Smooth muscle cell (in vitro differentiated cells): ENCODE measurements at regions not wholly inside any gene's neighbourhood (a gene's known extent, or its start where the extent isn't known, plus 50 kb on each side); places are given as distances from the start of the nearest gene placed in this dataset.

Experiments used
- DNase-seq: peaks from one replicate; lab custom pipeline; 2025; ENCODE audit not compliant: unreplicated experiment; lab: John Stamatoyannopoulos, UW
- H2AFZ ChIP-seq: fragments of 200-600 bp; sonication (generic); 2 replicates; pipeline ENCODE4 v1.6.0; 2016; ENCODE audit warnings: antibody characterized with exemption, low read depth, mild to moderate bottlenecking
- H3F3A ChIP-seq: fragments of 200-600 bp; sonication (generic); 2 replicates; pipeline ENCODE4 v1.6.0; 2017; ENCODE audit warnings: antibody characterized with exemption, low read depth
- H3K27ac ChIP-seq: fragments of 200-600 bp; sonication (generic); 2 replicates; pipeline ENCODE4 v1.5.1; 2016; ENCODE audit warnings: low read depth, mild to moderate bottlenecking
- H3K27me3 ChIP-seq: fragments of 200-600 bp; sonication (generic); 2 replicates; pipeline ENCODE4 v1.6.1; 2016; ENCODE audit warnings: low read depth, mild to moderate bottlenecking
- H3K36me3 ChIP-seq: fragments of 200-600 bp; sonication (generic); 2 replicates; pipeline ENCODE4 v1.5.1; 2016; ENCODE audit warnings: low read depth
- H3K4me1 ChIP-seq: fragments of 200-600 bp; sonication (generic); 2 replicates; pipeline ENCODE4 v1.5.1; 2016; ENCODE audit warnings: low read depth
- H3K4me2 ChIP-seq: fragments of 200-600 bp; sonication (generic); 2 replicates; pipeline ENCODE4 v1.6.0; 2016; ENCODE audit warnings: mild to moderate bottlenecking
- H3K4me3 ChIP-seq: fragments of 200-600 bp; sonication (generic); 2 replicates; pipeline ENCODE4 v1.5.1; 2016; ENCODE audit warnings: mild to moderate bottlenecking
- H3K79me2 ChIP-seq: fragments of 200-600 bp; sonication (generic); 2 replicates; pipeline ENCODE4 v1.6.0; 2016; ENCODE audit warnings: low read depth, mild to moderate bottlenecking
- H3K9ac ChIP-seq: fragments of 200-600 bp; sonication (generic); 2 replicates; pipeline ENCODE4 v1.6.0; 2016; ENCODE audit warnings: low read depth
- H3K9me3 ChIP-seq: fragments of 200-600 bp; sonication (generic); replicated peaks from 2 replicates; pipeline ENCODE4 v1.5.1; 2016; ENCODE audit warnings: low read depth
- H4K20me1 ChIP-seq: fragments of 200-600 bp; sonication (generic); 2 replicates; pipeline ENCODE4 v1.6.0; 2016; ENCODE audit warnings: low read depth
- WGBS: methylation state at CpG from one replicate; pipeline ENCODE4 v1.1.7; 2016; ENCODE audit warnings: low lambda C conversion rate; 5-methylcytosine and 5-hydroxymethylcytosine counted together
- TF ChIP-seq, protein P1 (sequence below): fragments of 200-600 bp; sonication (generic); IDR thresholded peaks from 2 replicates; pipeline ENCODE4 v1.5.1; 2017; ENCODE audit warnings: borderline replicate concordance, mild to moderate bottlenecking, antibody characterized with exemption; ENCODE audit not compliant: insufficient read depth, poor library complexity, severe bottlenecking

DNA sequence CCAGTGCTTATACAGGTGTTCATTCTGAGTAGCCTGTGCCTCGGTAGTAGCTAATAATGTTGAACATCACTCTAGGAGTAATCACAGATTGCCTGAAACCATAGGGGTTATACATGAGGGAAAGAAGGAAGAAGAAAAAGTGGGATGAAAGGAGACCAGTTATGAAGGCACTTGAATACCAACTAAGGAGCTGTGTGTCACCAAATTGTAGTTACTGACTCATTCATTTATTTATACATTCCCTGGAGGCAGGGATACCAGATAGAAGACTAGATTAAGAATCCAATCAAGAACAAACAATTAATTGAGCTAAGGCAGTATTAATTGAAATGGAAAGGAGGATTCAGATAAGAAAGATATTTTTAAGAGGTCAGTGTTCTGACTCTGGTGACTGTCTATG, 129.6 kb upstream of the PRPS1L1 start:
- Histone ChIP-seq H3K9me3 (no peaks in the 10 kb centered on the region), H3K9ac (no peak overlapping the region), H3F3A (no peaks in the 10 kb centered on the region), H3K4me1 (no peaks in the 10 kb centered on the region), H3K4me2 (no peak overlapping the region), H4K20me1 (no peaks in the 10 kb centered on the region), H3K36me3 (no peaks in the 10 kb centered on the region), H2AFZ (no peak overlapping the region), H3K27ac (no peak overlapping the region), H3K4me3 (no peak overlapping the region), H3K79me2 (no peaks in the 10 kb centered on the region), H3K27me3 (peaks cover 26% of the 10 kb centered on the region)
- TF ChIP-seq, protein P1, sequence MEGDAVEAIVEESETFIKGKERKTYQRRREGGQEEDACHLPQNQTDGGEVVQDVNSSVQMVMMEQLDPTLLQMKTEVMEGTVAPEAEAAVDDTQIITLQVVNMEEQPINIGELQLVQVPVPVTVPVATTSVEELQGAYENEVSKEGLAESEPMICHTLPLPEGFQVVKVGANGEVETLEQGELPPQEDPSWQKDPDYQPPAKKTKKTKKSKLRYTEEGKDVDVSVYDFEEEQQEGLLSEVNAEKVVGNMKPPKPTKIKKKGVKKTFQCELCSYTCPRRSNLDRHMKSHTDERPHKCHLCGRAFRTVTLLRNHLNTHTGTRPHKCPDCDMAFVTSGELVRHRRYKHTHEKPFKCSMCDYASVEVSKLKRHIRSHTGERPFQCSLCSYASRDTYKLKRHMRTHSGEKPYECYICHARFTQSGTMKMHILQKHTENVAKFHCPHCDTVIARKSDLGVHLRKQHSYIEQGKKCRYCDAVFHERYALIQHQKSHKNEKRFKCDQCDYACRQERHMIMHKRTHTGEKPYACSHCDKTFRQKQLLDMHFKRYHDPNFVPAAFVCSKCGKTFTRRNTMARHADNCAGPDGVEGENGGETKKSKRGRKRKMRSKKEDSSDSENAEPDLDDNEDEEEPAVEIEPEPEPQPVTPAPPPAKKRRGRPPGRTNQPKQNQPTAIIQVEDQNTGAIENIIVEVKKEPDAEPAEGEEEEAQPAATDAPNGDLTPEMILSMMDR = no peak
- DNase-seq = no peak
- 100% methylated on average over 1 of the region's 1 CpG for whole genome bisulfite sequencing

DNA sequence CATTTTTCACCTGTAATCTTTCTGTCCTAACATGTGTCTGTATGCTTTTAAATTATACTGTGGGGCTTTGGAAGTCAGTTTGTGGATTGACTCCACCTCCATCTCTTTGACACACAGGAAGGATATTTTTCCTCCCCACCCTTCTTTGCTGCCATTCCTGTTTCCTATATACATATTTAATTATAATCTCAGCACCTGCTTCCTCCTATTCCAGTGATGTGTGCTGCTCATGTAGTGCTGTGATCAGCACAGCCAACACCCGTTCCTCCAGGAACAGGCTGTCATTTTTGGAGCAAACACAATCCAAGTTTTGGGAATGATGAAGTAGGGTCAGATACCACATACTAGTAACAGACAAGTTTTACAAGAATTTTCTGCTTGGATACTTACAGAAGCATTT, 135.0 kb upstream of the PRPS1L1 start:
- H3K79me2 ChIP-seq = no peaks in the 10 kb centered on the region
- H3K4me1 ChIP-seq = no peaks in the 10 kb centered on the region
- H2AFZ ChIP-seq = no peak overlapping the region
- no peak overlapping the region for H3K27ac ChIP-seq
- no peaks in the 10 kb centered on the region for H4K20me1 ChIP-seq
- H3K4me2 ChIP-seq = no peak overlapping the region
- H3K4me3 ChIP-seq = no peak overlapping the region
- H3K27me3 ChIP-seq = peaks cover 8% of the 10 kb centered on the region
- H3K9ac ChIP-seq = no peak overlapping the region
- DNase-seq = no peak
- no peaks in the 10 kb centered on the region for H3K36me3 ChIP-seq
- no peaks in the 10 kb centered on the region for H3K9me3 ChIP-seq
- TF ChIP-seq, protein P1 = no peak
- 94% methylated on average over 1 of the region's 1 CpG for WGBS
- H3F3A ChIP-seq = no peaks in the 10 kb centered on the region

DNA sequence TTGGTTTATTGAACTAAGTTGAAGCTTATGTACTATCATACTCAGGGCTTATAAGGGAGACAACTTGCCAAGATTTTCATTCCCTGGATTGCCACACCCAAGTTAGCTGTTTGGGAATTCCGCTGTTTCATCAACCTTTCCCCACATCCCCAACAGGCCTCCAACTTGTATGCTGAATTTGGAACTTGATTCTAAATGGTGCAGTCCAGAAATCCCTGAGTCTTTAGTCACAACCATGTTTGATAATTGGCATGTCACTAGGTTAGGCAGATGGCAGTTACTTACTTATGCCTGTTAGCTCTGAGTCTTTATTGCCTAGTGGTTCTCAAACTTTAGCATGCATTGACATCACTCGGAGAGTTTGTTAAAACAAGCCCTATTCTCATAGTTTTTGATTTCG, 135.4 kb upstream of the PRPS1L1 start:
- TF ChIP-seq, protein P1 = no peak
- Histone ChIP-seq H3K4me3 (no peak overlapping the region), H3K9me3 (no peaks in the 10 kb centered on the region)

DNA sequence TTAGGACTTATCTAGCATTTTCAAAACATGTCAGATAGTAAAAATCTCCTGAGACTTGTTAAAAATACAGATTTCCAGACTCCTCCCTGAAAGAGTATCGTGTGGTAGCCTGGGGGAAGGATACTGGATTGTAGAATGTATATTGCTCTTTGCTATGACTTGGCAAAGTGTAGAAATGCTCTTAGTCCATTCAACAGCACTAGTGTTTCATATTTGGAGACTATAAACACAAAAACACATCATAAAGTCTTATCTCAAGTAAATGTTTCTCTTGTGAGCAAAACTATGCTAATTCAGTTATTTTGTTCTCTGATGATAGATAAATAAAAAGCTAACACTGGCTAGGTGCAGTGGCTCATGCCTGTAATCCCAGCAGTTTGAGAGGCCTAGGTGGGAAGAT, 137.5 kb upstream of the PRPS1L1 start:
- Histone ChIP-seq H3K36me3 (no peaks in the 10 kb centered on the region), H3K9me3 (no peaks in the 10 kb centered on the region), H3K4me2 (no peak overlapping the region), H3K79me2 (no peaks in the 10 kb centered on the region), H2AFZ (peak overlapping the region; percentile 55), H4K20me1 (no peaks in the 10 kb centered on the region), H3K27me3 (no peaks in the 10 kb centered on the region), H3K4me3 (no peak overlapping the region), H3F3A (no peaks in the 10 kb centered on the region), H3K9ac (no peak overlapping the region), H3K4me1 (no peaks in the 10 kb centered on the region), H3K27ac (no peak overlapping the region)
- no peak for DNase-seq
- WGBS = 29% methylated on average over 1 of the region's 1 CpG
- TF ChIP-seq, protein P1 = no peak

More for the DNA sequence above, 135.4 kb upstream of the PRPS1L1 start:
- no peaks in the 10 kb centered on the region for H3K79me2 ChIP-seq
- DNase-seq = no peak
- no peak overlapping the region for H2AFZ ChIP-seq
- WGBS = 87% methylated on average over 3 of the region's 3 CpGs
- no peak overlapping the region for H3K9ac ChIP-seq
- no peaks in the 10 kb centered on the region for H3F3A ChIP-seq
- H3K27ac ChIP-seq = no peak overlapping the region
- H4K20me1 ChIP-seq = no peaks in the 10 kb centered on the region
- no peaks in the 10 kb centered on the region for H3K4me1 ChIP-seq
- no peaks in the 10 kb centered on the region for H3K36me3 ChIP-seq
- peaks cover 4% of the 10 kb centered on the region for H3K27me3 ChIP-seq
- H3K4me2 ChIP-seq = no peak overlapping the region
